Midbrain (tissue), 1 donor: ENCODE measurements at regions not wholly inside any gene's neighbourhood (a gene's known extent, or its start where the extent isn't known, plus 50 kb on each side); places are given as distances from the start of the nearest gene placed in this dataset.

Source experiments
- DNase-seq: peaks from one replicate; lab custom pipeline; 2025; lab: John Stamatoyannopoulos, UW

DNA sequence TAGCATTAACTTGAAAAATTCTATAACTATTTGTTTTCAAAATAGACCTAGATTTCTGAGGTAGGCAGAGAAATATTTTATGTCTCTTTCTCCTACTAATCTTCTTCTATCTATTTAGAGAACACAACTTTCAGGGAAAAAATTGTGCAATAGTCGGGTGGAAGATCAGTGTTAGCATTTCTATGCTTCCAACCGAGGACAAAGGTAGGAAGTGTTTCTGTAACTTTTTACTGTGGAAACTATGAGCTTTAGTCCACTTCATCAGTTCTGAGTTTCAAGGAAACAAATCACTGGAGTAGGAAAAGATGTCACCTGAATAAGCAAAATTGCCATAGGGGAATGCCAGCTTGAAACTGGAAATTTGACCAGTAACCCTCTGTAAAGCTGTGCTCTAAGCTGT lies 207.7 kb upstream of the CTAGE1 start:
- DNase-seq, result no peak

DNA sequence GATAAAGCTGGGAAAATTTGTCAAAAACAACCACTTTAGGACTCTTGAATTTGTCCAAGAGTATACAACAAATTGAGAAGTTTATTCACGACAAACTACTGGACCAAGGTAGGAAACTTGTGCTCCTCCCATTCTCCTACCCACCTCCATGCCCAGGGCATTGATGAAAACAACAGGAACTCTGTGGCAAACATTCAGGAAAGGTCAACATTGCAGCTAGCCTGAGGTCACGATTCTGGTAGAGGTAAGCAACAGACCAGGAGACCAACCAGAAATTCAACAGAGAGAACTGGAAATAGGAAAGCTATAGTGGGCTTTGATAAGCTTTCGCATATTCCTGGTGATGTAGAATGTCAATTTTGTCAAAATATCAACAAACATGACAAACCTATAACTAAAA lies 209.1 kb upstream of the CTAGE1 start:
- DNase-seq, result no peak

DNA sequence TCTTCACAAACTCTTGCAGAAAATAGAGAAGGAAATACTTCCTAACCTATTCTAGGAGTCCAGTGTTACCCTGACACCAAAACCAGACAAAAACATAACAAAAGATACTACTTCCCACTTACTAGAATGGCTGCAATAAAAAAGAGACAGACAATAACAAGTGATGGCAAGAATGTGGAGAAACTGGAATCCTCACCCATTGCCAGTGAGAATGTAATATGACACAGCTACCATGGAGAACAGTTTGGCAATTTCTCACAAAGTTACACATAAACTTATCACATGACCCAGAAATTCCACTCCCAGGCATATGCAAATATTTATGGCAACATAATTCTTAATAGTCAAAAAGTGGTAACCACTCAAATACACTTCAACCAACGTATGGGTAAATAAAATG lies 209.8 kb upstream of the CTAGE1 start:
- DNase-seq, result no peak

DNA sequence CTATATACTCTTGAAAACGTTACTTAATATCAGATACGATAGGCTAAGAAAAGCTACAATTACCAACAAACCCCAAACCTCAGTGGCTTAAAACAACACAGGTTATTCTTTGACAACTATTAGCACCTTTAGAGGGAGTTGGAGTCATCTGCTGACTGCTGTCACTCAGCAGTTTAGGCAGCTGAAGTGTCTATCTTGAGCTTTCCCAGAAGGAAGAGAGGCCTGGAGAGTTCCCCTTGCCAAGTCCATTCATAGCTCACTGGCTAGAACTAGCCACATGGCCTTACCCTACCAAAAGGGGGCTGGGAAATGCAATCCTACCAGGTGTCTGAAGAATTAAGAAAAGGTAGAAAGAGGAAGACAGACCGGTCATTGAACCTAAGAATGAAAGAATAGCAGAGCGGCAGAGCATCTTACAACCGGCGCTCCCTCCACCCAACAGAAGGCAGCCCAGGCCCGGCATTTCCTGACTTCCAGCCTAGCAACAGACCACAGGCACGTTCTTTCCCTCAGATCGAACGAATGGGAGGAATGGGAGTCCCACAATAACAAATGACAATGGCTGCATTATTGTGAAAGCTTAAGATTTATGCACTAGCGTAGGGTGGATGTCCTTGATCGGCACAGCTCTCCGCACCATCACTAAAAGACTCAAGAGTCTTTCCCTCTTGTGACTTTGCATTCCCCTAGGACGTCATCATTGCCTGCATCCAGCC lies 211.2 kb upstream of the CTAGE1 start:
- no peak for DNase-seq

DNA sequence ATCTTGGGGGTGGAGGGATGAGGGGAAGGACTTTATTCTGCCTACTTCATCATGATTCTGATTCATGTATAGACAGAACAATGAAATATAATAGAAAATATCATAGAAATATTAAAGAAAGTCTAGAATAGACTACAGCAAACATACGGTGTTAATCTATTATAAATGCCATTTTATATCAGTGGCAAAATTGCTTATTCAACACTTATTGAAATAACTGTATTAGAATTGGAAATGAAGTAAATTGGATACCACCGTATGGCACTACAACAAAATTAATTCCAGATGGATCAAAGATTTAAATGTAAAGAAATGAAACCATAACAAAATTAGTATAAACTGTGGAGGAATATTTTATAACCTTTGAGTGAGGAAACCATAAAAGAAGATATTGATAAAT lies 213.3 kb upstream of the CTAGE1 start:
- DNase-seq, result no peak

DNA sequence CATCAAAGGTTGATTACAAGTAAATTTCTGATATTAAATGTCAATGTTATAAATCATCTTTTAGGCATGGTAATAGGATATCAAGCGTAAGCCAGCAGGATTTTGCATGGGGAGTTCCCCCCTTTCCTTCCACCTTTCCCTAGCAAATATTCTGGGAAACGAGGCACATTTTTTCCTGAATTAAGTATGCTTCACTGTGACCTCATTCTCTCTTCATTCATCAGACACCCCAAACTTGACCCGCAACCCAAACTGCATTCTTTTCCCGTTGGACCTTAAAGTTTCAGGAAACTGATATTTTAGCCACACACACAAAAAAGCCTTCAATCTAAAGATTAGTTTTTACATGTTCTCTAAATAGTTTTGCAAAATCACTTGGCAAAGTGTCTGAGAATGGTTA lies 214.5 kb upstream of the CTAGE1 start:
- no peak for DNase-seq

DNA sequence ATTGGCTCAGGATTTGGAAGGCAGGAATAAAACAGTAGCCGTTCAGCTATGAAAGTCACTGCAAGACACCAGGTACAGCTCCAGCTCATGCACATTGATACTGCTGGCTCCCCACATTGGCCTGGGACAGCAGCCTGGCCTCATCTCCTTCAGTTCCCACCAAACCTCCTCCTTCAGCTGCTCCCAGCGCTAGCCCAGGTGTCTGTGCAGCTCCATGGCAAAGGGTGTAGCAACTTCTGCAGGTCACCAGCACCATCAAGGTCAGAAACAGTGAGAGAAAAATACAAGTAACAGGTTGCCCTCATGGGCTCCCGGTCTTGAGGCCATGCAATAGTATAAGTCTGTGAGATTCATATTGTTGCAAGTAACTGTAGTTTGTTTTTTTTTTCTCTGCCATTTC lies 216.7 kb upstream of the CTAGE1 start:
- no peak for DNase-seq

DNA sequence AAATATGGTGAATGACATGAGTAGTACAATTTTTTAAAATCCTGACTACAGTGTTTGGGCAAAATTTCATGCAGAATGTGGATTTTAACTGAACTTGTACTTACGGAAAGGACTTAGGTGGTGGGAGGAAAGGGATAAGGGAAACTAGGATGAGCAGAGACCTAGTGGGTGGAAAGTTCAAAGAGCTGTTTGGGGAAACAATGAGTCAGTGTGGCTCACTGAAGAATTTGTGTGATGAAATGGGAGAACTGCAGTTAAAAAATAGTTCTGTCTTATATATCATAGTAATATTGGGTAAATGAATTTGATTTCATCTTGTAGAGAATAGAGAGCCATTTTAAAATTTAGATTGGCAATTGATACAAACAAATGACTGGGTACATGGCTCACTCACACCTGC lies 220.1 kb upstream of the CTAGE1 start:
- no peak for DNase-seq

DNA sequence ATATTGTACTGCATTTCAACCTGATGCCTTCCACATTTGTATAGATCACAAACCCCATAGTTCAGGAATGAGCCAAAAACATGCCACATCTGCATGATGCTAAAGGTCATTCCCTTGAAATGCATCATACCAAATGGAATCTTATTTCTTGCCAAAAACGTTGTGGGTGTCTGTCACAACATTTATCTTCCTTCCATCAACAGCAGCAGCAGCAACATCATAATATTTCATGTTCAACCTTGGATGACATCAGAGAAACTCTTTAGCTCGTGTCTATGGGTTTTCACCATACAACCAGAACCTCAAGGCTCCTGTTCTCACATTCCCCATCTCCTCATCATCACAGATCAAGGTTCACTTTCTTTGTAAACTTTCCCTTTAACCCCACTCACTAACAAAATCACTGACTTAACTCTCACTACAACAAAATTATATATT lies 221.3 kb upstream of the CTAGE1 start:
- DNase-seq, result no peak

DNA sequence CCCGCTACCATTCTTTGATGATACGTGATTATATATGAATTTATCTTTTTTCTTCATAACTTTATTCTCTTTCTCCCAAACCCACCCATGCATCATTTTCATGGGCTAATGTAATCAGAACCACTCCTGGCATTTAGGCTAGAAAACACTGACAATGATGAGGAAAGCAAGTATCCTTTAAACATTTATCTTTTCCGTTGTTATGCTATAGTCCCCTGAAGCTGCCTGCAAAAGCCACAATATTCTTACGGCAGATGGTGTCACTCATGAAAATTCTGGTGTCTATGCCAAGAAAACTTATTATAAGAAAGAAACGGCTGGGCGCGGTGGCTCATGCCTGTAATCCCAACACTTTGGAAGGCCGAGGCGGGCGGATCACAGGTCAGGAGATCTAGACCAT lies 221.8 kb upstream of the CTAGE1 start:
- no peak for DNase-seq

DNA sequence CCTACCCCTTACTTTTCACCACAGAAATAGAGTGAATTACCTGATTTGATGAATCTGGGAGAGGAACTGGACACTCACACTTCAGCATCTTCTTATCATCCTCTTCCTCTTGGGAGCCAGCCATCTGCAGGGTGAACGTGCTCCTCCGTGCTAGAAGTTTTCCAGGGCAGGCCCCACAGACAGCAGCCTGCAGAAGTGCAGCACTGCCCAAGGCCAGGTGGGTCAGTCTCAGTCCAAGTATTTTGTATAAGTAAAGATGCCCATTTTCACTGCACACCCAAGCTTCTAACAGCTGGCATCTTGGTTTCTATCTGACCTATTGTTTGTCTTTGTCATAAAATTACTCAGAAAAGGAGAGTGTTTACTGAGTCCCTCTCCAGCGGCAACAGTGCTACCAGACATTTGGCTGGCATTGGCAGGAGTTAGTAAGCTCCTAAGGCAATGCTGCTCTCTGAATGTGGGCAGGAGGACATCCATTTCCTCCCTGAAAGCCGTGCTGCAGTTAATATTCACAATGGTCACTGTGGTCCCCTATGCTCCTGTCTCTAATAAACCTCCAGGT lies 222.6 kb upstream of the CTAGE1 start:
- DNase-seq, result no peak

DNA sequence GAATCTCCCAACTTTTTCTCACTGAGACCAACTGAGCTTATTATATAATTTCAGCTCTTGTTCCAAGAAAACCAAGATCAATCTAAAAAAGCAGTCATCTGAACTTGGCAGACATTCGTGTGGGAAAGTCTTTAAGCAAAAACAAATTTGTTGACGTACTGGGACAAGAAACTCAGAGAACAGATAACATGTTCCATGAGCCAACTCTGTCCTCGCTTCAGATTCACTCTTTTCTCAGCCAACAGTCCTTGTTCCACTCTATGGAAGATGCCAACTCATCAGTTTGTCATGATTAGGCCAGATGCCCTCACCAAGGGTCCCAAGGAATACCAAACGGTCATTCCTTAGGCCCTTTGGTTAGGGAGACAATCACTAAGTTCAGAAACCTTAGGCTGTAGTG lies 224.2 kb upstream of the CTAGE1 start:
- DNase-seq, result no peak

DNA sequence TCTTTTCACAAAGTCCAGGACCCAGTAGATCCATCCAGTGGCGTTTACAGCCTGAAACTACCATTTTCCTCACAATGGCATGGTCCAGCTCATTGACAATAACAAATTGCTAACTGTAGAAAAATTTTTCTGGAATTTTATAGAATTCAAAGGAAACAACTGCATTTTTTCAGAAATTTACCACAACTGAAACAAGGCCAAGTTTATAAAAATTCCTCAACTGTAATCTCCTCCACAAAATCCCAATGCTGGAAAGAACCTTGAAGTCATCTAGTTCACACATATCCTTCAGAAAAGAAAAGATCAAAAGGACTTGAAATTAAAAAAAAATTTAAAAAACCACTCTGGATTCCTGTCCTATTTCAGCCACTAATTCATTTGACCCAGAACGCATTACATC lies 226.0 kb upstream of the CTAGE1 start:
- no peak for DNase-seq

DNA sequence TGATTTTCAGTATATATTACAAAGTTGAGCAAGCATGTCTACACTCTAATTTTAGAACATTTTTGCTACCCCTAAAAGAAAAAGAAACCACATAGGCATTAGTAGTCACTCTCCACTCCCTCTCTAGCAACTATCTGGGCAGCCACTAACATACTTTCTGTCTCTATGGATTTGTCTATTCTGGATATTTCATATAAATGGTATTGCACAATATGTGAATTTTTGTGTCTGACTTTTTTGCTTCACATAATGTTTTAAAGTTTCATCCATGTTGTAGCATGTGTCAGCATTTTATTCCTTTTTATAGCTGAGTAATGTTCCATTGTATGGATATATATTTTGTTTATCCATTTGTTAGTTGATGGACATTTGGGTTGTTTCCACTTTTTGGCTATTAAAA lies 232.5 kb upstream of the CTAGE1 start:
- no peak for DNase-seq

DNA sequence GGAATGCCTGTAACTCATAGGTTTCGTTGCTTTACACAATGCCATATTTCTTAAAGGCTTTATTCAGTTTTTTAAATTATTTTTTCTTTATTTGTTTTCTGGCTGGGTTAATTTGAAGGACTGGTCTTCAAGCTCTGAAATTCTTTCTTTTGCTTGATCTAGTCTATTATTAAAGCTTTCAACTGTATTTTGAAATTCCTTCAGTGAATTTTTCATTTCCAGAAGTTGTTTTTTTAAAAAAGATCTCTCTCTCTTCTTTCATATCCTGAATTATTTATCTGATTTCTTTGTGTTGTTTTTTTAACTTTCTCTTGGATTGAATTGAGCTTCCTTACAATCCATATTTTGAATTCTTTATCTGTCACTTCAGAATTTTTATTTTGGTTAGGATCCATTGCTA lies 239.9 kb upstream of the CTAGE1 start:
- no peak for DNase-seq

DNA sequence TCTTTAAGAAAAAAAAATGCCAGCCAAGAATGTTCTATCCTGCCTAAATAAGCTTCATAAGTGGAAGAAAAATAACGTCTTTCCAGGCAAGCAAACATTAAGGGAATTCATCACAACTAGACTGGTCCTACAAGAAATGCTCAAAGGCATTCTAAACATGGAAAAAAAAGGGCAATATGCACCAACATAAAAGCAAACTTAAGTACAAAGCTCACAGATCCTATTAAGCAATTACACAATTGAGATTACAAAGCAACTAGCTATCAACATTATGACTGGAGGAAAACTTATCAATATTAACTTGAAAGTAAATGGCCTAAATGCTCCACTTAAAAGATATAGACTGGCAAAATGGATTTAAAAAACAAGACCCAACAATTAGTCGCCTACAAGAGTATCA lies 240.6 kb upstream of the CTAGE1 start:
- DNase-seq, result no peak

DNA sequence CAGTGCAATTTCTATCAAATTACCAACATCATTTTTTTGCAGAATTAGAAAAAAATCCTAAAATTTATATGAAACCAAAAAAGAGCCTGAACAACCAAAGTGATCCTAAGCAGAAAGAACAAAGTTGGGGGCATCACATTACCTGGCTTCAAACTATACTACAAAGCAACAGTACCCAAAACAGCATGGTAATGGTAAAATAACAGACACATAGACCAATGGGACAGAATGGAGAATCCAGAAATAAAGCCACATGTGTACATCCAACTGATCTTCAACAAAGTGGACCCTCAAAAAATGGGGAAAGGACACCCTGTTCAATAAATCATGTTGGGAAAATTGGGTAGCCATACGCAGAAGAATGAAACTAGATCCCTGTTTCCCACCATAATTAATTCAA lies 245.7 kb upstream of the CTAGE1 start:
- DNase-seq, result no peak

DNA sequence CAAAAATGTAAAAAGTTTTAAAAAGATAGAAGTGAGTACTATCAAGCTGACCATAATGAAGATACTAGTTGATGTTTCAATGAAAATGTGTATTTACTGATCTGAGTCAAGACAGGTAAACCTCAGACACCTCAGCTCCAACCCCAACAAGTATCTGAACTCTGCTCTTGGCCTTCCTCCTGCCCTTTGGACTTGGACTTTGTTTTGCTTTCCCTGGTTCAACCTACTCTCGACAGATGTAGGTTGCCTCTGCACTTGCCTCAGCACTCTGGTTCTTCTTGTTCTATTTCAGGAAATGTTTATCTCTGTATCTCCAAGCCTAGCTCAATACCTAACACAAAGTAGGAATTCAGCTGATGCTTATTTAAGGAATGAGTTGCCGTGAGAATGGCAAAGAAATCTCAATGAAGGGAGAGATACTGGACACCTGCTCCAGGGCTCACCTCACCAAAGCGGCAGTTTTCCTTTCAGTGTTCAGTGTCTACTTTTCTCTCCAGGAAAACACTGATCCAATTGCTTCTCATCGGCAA lies 248.8 kb upstream of the CTAGE1 start:
- DNase-seq, result no peak

DNA sequence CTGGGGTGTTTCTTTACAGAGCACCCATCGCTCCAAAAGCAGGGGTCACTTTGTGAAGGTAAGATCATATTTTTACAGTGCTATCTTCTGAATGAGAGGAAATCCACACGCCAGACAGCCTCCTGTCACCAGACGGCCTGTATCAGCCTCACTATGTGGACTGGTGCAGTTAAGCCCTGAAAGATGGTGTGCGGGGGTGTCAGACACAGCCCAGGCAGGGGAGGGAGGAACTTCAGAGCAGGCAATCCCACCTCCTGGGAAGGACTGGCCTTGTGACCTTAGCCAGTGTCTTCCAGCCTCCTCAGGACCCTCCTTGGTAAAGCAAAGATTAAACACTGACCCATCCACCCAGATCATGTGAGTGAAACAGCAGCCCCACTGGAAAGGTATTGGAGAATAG lies 249.4 kb upstream of the CTAGE1 start:
- DNase-seq, result no peak

DNA sequence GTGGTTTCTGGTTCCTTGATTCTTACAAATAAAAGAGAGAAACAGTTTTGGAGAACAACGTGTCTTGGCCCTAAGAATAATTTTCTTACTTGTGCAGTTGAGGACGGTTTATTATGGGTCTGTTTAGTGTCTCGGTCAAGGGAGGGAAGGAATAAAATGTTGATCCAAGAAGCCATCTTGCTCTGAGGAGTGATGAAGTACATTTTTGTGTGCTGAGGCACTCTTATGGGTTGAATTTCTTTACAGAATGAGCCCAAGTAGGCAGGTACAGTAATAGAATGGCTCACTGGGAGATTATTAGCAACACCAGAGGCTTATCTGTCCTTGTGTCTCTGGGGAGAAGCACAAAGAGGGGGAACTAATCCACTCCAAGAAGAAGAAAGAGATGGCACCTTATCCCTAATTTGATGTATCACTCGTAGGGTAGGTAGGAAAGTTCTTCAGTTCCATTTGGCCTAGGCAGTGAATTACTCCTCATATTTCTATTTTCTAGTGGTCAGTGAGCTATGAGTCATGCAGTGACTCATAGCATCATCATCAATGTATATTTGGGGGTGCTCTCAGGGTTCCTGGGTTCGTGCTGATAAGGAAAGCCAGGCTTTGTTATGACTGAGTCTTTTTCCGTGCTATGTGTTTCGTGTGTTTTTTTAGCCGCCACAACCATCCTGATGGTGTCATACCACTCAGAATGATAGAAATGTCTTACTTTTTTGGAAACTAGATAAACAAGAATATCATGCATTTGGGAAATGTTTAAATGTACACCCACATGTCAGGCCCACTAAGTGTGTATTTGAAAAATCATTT lies 250.1 kb upstream of the CTAGE1 start:
- no peak for DNase-seq

DNA sequence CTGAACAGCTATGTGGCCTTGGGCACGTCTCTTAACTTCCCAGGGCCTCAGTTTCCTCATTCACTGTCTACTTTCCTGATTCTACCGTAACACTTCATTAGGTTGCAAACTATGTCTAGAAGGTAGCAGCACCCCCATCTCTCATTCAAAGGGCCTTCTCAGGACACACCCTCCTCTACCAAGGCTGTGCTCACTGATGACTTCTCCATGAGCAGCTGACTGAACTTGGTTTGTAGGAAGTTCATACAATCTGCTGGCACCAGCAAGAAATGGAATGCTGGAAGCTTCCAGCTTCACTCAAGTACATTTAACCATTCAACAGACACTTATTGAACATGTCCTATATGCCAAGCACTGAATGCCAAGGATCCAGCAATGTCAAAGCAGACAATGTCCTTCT lies 250.8 kb upstream of the CTAGE1 start:
- no peak for DNase-seq

DNA sequence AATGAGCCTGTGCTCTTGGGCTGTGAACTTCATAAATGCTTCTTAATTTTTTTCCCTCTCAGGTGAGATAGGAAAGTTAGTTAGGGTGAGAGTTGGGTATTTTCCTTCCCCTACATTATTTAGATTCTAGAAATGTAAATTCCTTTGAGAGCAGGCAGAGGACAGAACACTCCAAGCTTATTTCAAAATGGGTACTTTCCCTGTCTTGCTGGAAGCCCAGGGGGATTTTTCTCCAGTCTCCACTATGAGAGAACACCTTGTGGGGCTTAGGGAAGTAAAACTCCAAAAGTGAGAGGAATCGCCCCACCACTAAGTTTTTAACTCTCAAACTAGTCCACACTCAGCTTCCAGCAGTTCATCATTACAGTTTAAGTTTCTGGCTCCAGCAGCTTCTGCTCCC lies 253.2 kb upstream of the CTAGE1 start:
- DNase-seq, result no peak

DNA sequence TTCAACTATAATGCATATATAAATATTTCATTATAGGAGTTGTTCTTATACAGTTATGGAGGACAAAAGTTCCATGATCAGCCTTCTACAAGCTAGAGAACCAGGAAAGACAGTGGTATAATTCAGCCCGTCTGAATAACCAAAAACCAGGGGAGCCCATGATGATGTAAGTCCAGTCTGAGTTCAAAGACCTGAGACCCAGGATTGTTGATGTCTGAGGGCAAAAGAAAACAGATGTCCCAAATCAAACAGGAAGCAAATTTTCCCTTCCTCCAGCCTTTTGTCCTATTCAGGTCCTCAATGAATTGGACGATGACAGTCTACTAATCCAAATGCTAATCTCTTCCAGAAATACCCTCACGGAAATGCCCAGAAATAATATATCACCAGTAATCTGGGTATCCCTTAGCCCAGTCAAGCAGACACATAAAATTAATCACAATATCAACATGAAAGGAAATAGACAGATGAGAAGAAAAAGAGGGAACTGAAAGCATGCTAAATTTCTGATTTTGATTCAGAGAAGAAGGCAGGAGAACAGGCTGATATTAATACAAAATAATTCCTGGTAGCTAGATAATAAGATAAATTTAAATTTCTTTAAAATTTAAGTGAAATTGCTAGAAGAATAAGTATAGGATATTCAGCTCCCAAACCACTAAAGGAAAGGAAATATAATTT lies 255.6 kb upstream of the CTAGE1 start:
- DNase-seq, result no peak
